ENCODE measurements at regions not wholly inside any gene's neighbourhood (a gene's known extent, or its start where the extent isn't known, plus 50 kb on each side); places are given as distances from the start of the nearest gene placed in this dataset.

DNA sequence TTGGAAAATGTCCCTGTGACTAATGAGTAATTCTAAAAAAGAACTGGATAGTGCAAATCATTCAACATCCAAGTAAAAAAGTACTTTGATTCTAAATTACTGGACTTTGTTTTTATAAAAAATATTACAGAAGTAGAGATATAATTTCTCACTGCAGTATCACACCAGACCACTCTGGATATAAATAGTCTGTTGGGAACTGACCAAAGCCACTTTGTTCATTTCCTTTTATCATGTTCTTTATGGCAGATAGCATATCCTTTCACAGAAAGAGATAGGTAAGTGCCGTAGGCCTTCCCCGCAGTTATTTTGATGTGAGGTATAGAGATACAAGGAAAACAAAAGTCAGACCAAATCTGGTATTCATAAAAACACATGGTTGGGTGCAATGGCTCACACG is 827.4 kb upstream of the GRAMD2B start:
- H3K4me3 ChIP-seq (replicated peaks; ENCODE audit: low read depth, low read length) = no peak overlapping the region
- TF ChIP-seq, protein P1, sequence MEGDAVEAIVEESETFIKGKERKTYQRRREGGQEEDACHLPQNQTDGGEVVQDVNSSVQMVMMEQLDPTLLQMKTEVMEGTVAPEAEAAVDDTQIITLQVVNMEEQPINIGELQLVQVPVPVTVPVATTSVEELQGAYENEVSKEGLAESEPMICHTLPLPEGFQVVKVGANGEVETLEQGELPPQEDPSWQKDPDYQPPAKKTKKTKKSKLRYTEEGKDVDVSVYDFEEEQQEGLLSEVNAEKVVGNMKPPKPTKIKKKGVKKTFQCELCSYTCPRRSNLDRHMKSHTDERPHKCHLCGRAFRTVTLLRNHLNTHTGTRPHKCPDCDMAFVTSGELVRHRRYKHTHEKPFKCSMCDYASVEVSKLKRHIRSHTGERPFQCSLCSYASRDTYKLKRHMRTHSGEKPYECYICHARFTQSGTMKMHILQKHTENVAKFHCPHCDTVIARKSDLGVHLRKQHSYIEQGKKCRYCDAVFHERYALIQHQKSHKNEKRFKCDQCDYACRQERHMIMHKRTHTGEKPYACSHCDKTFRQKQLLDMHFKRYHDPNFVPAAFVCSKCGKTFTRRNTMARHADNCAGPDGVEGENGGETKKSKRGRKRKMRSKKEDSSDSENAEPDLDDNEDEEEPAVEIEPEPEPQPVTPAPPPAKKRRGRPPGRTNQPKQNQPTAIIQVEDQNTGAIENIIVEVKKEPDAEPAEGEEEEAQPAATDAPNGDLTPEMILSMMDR (IDR thresholded peaks at IDR 0.05; ENCODE audit: low read depth, low read length, missing control alignments) = no peak
- no peak for DNase-seq (ENCODE audit: extremely low read depth, low read depth)

DNA sequence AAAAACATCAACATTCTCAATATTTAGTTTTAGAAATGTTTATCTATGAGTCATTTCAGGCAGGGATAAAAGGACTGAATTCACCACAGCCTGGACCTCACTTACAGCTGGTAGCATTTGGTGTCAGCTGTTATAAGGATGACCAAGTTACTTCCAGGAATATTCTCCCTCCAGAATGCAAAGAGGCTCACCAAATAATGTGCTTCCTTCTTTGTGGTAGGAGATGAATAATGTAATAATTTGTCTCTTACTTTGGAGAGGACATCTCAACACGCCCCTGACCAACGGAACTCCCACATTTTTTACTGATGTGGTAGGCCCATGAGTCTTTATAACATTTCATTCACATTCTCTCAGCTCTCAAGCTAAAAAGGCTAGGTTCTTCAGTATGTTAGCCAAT is 825.9 kb upstream of the GRAMD2B start:
- H3K4me3 ChIP-seq (replicated peaks; ENCODE audit: low read depth, low read length) = no peak overlapping the region
- DNase-seq (ENCODE audit: extremely low read depth, low read depth) = peak; percentile 44
- TF ChIP-seq, protein P1 (IDR thresholded peaks at IDR 0.05; ENCODE audit: low read depth, low read length, missing control alignments) = no peak

DNA sequence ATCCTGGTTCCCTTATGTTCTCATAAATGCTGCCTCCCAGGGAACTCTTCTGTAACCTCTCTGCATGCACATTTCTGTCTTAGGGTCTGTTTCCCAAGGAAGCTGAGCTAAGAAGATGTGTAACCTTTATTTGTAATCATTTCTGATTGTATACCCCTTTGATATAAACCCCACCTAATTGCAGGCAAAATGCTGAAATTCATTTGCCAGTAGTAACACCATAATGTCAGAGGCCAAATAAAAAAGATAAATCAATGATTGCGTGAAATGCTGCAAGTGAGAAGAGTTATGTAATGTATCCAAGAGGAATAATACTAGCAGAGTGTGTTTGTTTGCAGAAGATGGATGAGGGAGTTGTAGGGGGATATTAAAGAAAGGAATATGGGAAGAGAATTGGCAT is 822.6 kb upstream of the GRAMD2B start:
- no peak for DNase-seq (ENCODE audit: extremely low read depth, low read depth)
- H3K4me3 ChIP-seq (replicated peaks; ENCODE audit: low read depth, low read length) = no peak overlapping the region
- TF ChIP-seq, protein P1 (IDR thresholded peaks at IDR 0.05; ENCODE audit: low read depth, low read length, missing control alignments) = no peak

DNA sequence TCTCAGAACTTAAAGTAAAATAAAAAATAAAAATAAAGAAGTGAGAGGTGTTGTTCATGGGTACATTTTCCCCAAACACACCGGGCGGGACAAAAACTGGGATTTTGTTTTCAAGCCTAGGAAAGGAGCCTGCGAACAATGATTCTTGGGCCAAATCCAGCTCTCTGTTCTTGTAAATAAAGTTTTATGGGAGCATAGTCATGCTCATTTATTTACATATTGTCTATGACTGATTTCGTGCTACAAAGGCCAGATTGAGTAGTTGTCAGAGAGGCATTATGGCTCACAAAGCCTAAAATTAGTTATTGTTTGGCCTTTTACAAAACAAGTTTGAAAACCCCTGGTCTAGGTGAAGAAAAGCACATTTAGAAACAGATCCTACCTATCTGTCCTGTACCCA is 821.0 kb upstream of the GRAMD2B start:
- H3K4me3 ChIP-seq (replicated peaks; ENCODE audit: low read depth, low read length) = no peak overlapping the region
- TF ChIP-seq, protein P1 (IDR thresholded peaks at IDR 0.05; ENCODE audit: low read depth, low read length, missing control alignments) = no peak
- no peak for DNase-seq (ENCODE audit: extremely low read depth, low read depth)

DNA sequence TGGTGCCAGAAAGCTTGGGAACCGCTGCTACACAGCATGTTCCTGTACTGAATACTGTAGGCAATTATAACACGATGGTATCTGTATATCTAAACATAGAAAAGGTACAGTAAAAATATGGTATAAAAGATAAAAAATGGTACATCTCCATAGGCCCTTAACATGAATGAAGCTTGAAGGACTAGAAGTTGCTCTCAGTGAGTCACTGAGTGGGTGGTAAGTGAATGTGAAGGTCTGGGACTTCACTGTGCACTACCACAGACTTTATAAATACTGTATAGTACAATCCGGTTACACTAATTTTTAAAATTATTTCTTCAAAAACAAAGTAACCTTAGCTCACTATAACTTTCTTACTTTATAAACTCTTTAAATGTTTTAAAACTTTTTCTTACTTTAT is 819.9 kb upstream of the GRAMD2B start:
- no peak for DNase-seq (ENCODE audit: extremely low read depth, low read depth)
- TF ChIP-seq, protein P1 (IDR thresholded peaks at IDR 0.05; ENCODE audit: low read depth, low read length, missing control alignments) = no peak
- H3K4me3 ChIP-seq (replicated peaks; ENCODE audit: low read depth, low read length) = no peak overlapping the region

DNA sequence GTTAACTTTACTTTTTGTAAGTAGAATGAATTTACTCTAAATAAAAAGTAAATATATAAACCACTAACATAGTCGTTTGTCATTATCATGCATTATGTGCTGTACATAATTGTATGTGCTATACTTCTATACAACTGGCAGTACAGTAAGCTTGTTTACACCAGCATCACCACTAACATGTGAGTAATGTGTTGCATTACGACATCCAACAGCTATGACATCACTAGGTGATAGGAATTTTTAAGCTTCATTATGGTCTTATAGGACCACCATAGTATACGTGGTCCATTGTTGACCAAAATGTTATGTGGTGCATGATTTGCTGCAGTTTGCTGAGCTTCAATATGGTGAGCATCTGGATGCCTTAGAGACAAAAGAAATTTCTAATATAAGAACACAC is 819.1 kb upstream of the GRAMD2B start:
- TF ChIP-seq, protein P1 (IDR thresholded peaks at IDR 0.05; ENCODE audit: low read depth, low read length, missing control alignments) = no peak
- H3K4me3 ChIP-seq (replicated peaks; ENCODE audit: low read depth, low read length) = no peak overlapping the region
- no peak for DNase-seq (ENCODE audit: extremely low read depth, low read depth)

DNA sequence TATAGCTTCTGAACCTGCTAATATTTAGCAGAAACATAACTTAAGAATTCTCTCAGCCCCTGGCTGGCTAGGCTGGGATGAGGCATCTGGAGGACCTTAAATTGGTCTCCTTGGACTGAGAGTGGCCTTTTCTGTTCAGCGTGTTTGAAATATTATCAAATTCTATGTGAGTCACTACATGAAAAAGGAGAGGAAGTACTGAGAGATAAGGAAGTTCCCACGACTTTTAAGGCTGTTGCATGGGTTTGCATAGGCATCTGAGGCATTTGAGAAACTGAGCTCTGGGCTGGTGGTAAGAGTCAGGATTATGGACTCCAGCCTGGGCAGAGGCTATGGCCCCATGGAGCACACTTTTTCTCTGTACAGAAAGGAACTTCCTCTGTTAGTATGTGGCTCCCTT is 816.2 kb upstream of the GRAMD2B start:
- DNase-seq (ENCODE audit: extremely low read depth, low read depth) = no peak
- TF ChIP-seq, protein P1 (IDR thresholded peaks at IDR 0.05; ENCODE audit: low read depth, low read length, missing control alignments) = no peak
- no peak overlapping the region for H3K4me3 ChIP-seq (replicated peaks; ENCODE audit: low read depth, low read length)
